DND-41 (cell line): ENCODE measurements at regions not wholly inside any gene's neighbourhood (a gene's known extent, or its start where the extent isn't known, plus 50 kb on each side); places are given as distances from the start of the nearest gene placed in this dataset.

ENCODE experiments used
- ATAC-seq: fragments of 200-7000 bp; cut with Tn5 transposase; 3 replicates; pipeline ENCODE4 v1.9.1; 2021; ENCODE audit warnings: low read depth; ENCODE audit not compliant: insufficient read depth
- DNase-seq: peaks from one replicate; pipeline ENCODE4 v3.0.0-alpha.2; 2020
- H2AFZ ChIP-seq: 2 replicates; pipeline ENCODE4 v1.6.0; 2012; ENCODE audit warnings: low read depth, low read length
- H3K27ac ChIP-seq: 2 replicates; pipeline ENCODE4 v1.5.1; 2012; ENCODE audit warnings: low read length, inconsistent platforms
- H3K27me3 ChIP-seq: fragments of 200-600 bp; sonication (generic); 2 replicates; pipeline ENCODE4 v1.6.0; 2012; ENCODE audit warnings: low read length, mild to moderate bottlenecking, inconsistent platforms; ENCODE audit not compliant: insufficient read depth, poor library complexity
- H3K36me3 ChIP-seq: 2 replicates; pipeline ENCODE4 v1.5.1; 2012; ENCODE audit warnings: low read length, inconsistent platforms; ENCODE audit not compliant: insufficient read depth
- H3K4me1 ChIP-seq: 2 replicates; pipeline ENCODE4 v1.5.1; 2012; ENCODE audit warnings: mild to moderate bottlenecking, low read length; ENCODE audit not compliant: insufficient read depth
- H3K4me2 ChIP-seq: 2 replicates; pipeline ENCODE4 v1.6.0; 2012; ENCODE audit warnings: mild to moderate bottlenecking, moderate library complexity, low read length, inconsistent platforms; ENCODE audit not compliant: insufficient read depth
- H3K4me3 ChIP-seq, 2 experiments: fragments of 200-600 bp in 1 of 2; shearing (Covaris generic) in 1 of 2; 2 replicates each; pipeline ENCODE4 v1.5.1; 2012 to 2016; ENCODE audit warnings: inconsistent platforms in 2 of 2, low read length in 2 of 2, mild to moderate bottlenecking in 2 of 2, low read depth in 1 of 2, moderate library complexity in 1 of 2
- H3K79me2 ChIP-seq: 2 replicates; pipeline ENCODE4 v1.6.0; 2012; ENCODE audit warnings: low read length, inconsistent platforms; ENCODE audit not compliant: insufficient read depth
- H3K9ac ChIP-seq: 2 replicates; pipeline ENCODE4 v1.6.0; 2012; ENCODE audit warnings: low read depth, mild to moderate bottlenecking, inconsistent platforms, low read length, moderate library complexity
- H3K9me3 ChIP-seq: 2 replicates; pipeline ENCODE4 v1.5.1; 2012; ENCODE audit warnings: low read length, moderate library complexity, mild to moderate bottlenecking, inconsistent platforms; ENCODE audit not compliant: insufficient read depth, severe bottlenecking
- H4K20me1 ChIP-seq: 2 replicates; pipeline ENCODE4 v1.6.0; 2012; ENCODE audit warnings: low read length; ENCODE audit not compliant: insufficient read depth
- CTCF ChIP-seq: IDR thresholded peaks from 2 replicates; pipeline ENCODE4 v1.5.1; 2012; ENCODE audit warnings: borderline replicate concordance, low read length, moderate library complexity, mild to moderate bottlenecking; ENCODE audit not compliant: poor library complexity, severe bottlenecking; ENCODE audit errors: extremely low read depth
- EZH2 ChIP-seq: IDR thresholded peaks from 3 replicates; pipeline ENCODE4 v1.6.1; 2012; ENCODE audit warnings: borderline replicate concordance, low read depth, mild to moderate bottlenecking, moderate library complexity, low read length, inconsistent platforms; ENCODE audit not compliant: severe bottlenecking

GRCh38 chr10:106173838-106174237, 990.7 kb downstream of the SORCS1 start:
- Histone ChIP-seq H3K4me3 (no peak overlapping the region), H3K9me3 (no peaks in the 10 kb centered on the region), H3K9ac (no peak overlapping the region), H3K27me3 (no peaks in the 10 kb centered on the region), H2AFZ (no peak overlapping the region), H3K4me2 (no peak overlapping the region), H3K27ac (no peak overlapping the region), H3K36me3 (no peaks in the 10 kb centered on the region), H3K79me2 (no peaks in the 10 kb centered on the region), H3K4me1 (no peaks in the 10 kb centered on the region), H4K20me1 (no peaks in the 10 kb centered on the region)
- TF ChIP-seq EZH2 = no peak
- no peak for TF ChIP-seq CTCF
- DNase-seq (no peak), ATAC-seq (no peak)

GRCh38 chr10:106169241-106169640, 995.3 kb downstream of the SORCS1 start:
- Histone ChIP-seq H3K27ac (no peak overlapping the region), H3K79me2 (no peaks in the 10 kb centered on the region), H2AFZ (no peak overlapping the region), H4K20me1 (no peaks in the 10 kb centered on the region), H3K36me3 (no peaks in the 10 kb centered on the region), H3K9me3 (no peaks in the 10 kb centered on the region), H3K27me3 (no peaks in the 10 kb centered on the region), H3K4me1 (no peaks in the 10 kb centered on the region), H3K4me3 (no peak overlapping the region), H3K9ac (no peak overlapping the region), H3K4me2 (no peak overlapping the region)
- ATAC-seq (no peak), DNase-seq (no peak)
- TF ChIP-seq EZH2 (no peak), CTCF (no peak)

- H3K4me3 ChIP-seq = no peak overlapping the region
- DNase-seq (no peak), ATAC-seq (no peak)
- no peak overlapping the region for H3K9ac ChIP-seq
- no peak overlapping the region for H2AFZ ChIP-seq
- no peaks in the 10 kb centered on the region for H3K27me3 ChIP-seq
- no peaks in the 10 kb centered on the region for H3K9me3 ChIP-seq
- H4K20me1 ChIP-seq = no peaks in the 10 kb centered on the region
- no peak for TF ChIP-seq CTCF
- TF ChIP-seq EZH2 = no peak
- no peaks in the 10 kb centered on the region for H3K79me2 ChIP-seq
- H3K4me2 ChIP-seq = no peak overlapping the region
- no peaks in the 10 kb centered on the region for H3K36me3 ChIP-seq
- no peak overlapping the region for H3K27ac ChIP-seq
- no peaks in the 10 kb centered on the region for H3K4me1 ChIP-seq
These were observed 996.6 kb downstream of the SORCS1 start for GRCh38 chr10:106167946-106168345.

- Histone ChIP-seq H2AFZ (no peak overlapping the region), H3K9me3 (no peaks in the 10 kb centered on the region), H3K9ac (no peak overlapping the region), H3K4me1 (no peaks in the 10 kb centered on the region), H3K79me2 (no peaks in the 10 kb centered on the region), H4K20me1 (no peaks in the 10 kb centered on the region), H3K27ac (no peak overlapping the region), H3K4me2 (no peak overlapping the region), H3K4me3 (no peak overlapping the region), H3K27me3 (no peaks in the 10 kb centered on the region), H3K36me3 (no peaks in the 10 kb centered on the region)
- ATAC-seq (no peak), DNase-seq (no peak)
- TF ChIP-seq CTCF (no peak), EZH2 (no peak)
These were observed 1006.3 kb downstream of the SORCS1 start for GRCh38 chr10:106158241-106158640.
